Superior temporal gyrus (tissue), 1 donor: ENCODE measurements at regions not wholly inside any gene's neighbourhood (a gene's known extent, or its start where the extent isn't known, plus 50 kb on each side); places are given as distances from the start of the nearest gene placed in this dataset.
"Not testable (repeated sequence)": the region's sequence is repeated elsewhere in the genome, so short reads cannot be mapped to it uniquely, and the experiment has no call there.

Source experiments
- DNase-seq: peaks from one replicate; pipeline ENCODE4 v3.0.0-alpha.2; 2016; ENCODE audit errors: extremely low spot score

DNA sequence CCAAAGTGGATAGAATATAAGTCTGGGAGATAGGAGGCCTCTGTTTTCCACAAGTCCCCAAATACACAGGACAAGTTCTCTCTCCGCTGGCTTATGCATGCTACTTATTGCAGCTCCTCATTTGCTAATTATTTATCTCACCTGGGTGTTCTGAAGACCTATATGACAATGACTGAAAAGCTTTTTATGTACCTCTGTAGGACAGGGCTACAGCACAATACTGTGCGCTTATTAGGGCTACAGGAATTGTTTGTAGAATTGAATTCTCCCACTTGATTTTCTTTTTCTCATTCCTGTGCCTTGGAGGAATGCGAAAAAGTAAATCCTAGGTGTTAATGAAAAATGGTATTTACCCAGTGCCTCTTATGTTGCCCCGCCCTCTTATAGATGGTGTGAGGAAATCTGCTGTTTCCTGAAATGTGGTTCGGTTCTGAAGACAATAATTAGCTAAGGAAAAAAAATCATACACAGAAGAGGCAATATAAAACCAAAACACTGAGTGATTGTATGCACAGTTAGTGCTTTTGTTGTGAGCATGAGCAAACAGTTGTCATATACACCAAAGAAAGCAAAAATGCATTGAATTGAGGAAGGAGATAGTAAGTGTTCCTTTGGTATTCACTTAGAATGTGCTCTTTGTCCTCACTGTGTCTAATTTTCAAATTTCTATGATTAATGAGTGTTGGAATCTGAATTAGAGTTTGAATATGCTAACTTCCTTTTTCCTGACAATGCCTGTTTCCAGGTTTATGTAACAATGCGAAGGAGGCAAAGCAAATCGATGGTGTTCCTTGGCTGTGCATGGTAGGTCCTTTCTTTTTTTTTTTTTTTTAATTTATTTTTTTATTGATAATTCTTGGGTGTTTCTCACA is 78.7 kb upstream of the PNPT1 start:
- DNase-seq, result no peak

DNA sequence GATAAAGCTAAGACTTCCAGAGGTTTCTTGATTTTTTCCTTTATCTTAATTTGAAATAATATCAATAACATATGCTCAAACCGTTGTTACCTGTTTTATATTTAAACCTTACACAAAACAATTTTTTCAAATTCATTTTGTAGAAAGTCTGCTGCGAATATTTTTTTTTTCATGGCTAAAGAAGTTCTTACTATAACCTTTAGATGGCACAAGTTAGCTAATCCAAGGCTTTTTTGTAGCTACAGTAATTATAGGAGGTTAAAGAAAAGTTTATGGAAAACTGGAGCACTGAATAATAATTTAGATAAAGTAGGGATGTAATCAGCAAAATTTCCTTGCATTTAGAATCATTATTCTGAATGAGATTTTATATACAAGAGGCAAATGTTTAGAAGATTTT is 78.0 kb upstream of the PNPT1 start:
- peak; percentile 76 for DNase-seq

DNA sequence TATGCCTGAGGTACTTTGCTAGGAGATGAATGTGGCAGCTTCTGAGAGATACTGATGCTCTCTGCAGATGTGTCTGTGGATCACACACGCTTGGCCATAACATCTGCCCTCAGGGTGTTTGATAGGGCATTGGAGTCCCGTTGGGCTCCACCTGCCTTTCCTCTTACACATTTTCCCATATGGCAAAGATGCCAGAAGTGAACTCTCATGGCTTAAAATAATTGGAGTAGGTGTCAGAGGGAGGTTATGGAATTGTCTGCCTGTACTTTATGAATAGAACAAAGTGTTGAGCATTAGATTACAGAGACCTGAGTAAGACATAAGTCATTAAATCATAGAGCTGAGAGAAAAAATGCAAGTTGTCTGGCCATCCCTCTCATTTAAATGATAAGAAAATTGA is 75.3 kb upstream of the PNPT1 start:
- no peak for DNase-seq

DNA sequence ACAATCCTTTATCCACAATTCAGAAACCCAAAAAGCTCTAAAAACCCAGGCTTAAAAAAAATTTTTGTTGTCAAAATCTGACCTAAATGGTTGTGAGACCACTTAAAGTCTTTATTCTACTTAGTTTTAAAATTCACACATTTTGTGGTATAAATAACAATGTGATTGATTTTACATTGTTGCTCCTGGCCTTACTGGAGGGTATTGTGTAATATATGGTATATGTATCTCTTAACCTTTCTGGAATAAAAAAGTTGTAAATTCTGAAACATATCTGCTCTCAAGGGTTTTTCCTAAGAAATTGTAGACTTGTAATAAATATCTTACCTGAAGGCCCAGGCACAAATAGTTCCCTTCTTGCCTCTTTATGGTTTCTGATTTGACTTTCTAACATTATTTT is 73.3 kb upstream of the PNPT1 start:
- DNase-seq, result no peak

- not testable (repeated sequence) for DNase-seq
Measured at GRCh38 chr2:55765708-55766107, 72.1 kb upstream of the PNPT1 start.

GRCh38 chr2:55763721-55764120 is 70.1 kb upstream of the PNPT1 start:
- DNase-seq, result no peak

DNA sequence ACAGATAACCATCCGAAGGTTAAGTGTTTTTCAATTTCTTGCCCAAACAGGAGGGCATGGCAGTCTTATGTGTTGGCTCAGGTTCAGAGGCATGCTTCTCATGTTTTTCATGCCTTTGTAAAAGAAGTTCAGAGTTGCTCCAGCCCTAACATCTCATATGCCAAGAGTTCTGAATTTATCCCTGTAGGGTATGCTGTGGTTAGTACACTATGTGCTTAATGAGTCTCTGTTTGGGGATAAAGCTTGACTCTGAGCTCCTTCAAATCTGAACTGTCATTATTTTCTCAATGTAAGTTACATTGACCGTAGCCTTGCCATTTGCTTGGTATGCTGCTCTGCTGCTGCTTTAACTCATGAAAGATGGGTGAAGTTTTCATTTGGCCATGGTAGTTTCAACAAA is 67.9 kb upstream of the PNPT1 start:
- DNase-seq, result no peak

GRCh38 chr2:55761024-55761423 is 67.4 kb upstream of the PNPT1 start:
- no peak for DNase-seq

DNA sequence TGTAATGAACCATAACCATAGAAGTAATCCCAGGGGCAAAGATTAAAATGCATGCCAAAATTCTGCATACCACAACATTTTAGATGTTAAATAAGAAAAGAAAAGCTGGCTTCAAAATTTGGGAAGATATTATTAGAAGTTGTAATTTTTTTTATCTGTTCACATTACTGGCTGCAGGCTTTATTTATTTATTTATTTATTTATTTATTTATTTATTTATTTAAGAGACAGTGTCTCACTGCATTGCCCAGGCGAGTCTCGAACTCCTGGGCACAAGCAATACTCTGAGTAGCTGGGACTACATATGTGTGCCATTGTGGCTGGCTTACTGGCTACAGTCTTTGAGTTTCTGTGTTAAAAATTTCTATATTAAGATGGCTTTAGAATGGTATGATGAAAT is 66.5 kb upstream of the PNPT1 start:
- DNase-seq, result no peak

GRCh38 chr2:55759271-55759921 is 65.8 kb upstream of the PNPT1 start:
- no peak for DNase-seq

GRCh38 chr2:55751966-55752365 is 58.3 kb upstream of the PNPT1 start:
- DNase-seq, result no peak

- DNase-seq, result no peak
Measured at GRCh38 chr2:55743583-55743982, 49.9 kb upstream of the PNPT1 start.
